OCI-LY3 (cell line): ENCODE measurements at regions not wholly inside any gene's neighbourhood (a gene's known extent, or its start where the extent isn't known, plus 50 kb on each side); places are given as distances from the start of the nearest gene placed in this dataset.

Source experiments
- H2AFZ ChIP-seq: fragments of 200-600, 300-600 bp; shearing (Covaris generic); 2 replicates; pipeline ENCODE4 v1.6.0; 2014; ENCODE audit warnings: antibody characterized with exemption, low read depth, low read length
- H3K27ac ChIP-seq: fragments of 200-600, 300-600 bp; sonication (generic); 2 replicates; pipeline ENCODE4 v1.5.1; 2014; ENCODE audit warnings: mild to moderate bottlenecking, low read length, moderate library complexity, mixed read lengths
- H3K27me3 ChIP-seq: fragments of 200-600, 300-600 bp; sonication (generic); 2 replicates; pipeline ENCODE4 v1.6.1; 2014; ENCODE audit warnings: low read depth, low read length, mixed read lengths
- H3K36me3 ChIP-seq: fragments of 200-600, 300-600 bp; sonication (generic); replicated peaks from 2 replicates; pipeline ENCODE3; 2014; ENCODE audit warnings: low read depth, low read length, mixed read lengths
- H3K4me1 ChIP-seq: fragments of 300-600, 200-600 bp; sonication (generic); 2 replicates; pipeline ENCODE4 v1.6.1; 2014; ENCODE audit warnings: low read length, mixed read lengths
- H3K4me2 ChIP-seq: fragments of 200-600, 300-600 bp; sonication (generic); 2 replicates; pipeline ENCODE4 v1.6.1; 2014; ENCODE audit warnings: low read length, mixed read lengths
- H3K4me3 ChIP-seq: fragments of 300-600, 200-600 bp; sonication (generic); 2 replicates; pipeline ENCODE4 v1.5.1; 2014; ENCODE audit warnings: antibody characterized with exemption, mild to moderate bottlenecking, low read length, moderate library complexity
- H3K79me2 ChIP-seq: fragments of 300-600, 200-600 bp; shearing (Covaris generic); 2 replicates; pipeline ENCODE4 v1.6.1; 2014; ENCODE audit warnings: mild to moderate bottlenecking, low read length, mixed read lengths
- H3K9ac ChIP-seq: fragments of 300-600, 200-600 bp; shearing (Covaris generic); 2 replicates; pipeline ENCODE4 v1.6.0; 2014; ENCODE audit warnings: mild to moderate bottlenecking, low read length, moderate library complexity
- H3K9me3 ChIP-seq: fragments of 200-600, 300-600 bp; shearing (Covaris generic); 2 replicates; pipeline ENCODE4 v1.6.1; 2014; ENCODE audit warnings: low read length, mixed read lengths; ENCODE audit not compliant: insufficient read depth
- H4K20me1 ChIP-seq: fragments of 200-600, 300-600 bp; sonication (generic); 2 replicates; pipeline ENCODE4 v1.6.1; 2016; ENCODE audit warnings: low read length, mixed read lengths; ENCODE audit not compliant: insufficient read depth
- CTCF ChIP-seq: fragments of 200-600, 300-600 bp; sonication (generic); IDR thresholded peaks from 2 replicates; pipeline ENCODE4 v1.5.1; 2014; ENCODE audit warnings: antibody characterized with exemption, low read length, low read depth
- EZH2phosphoT487 ChIP-seq: fragments of 200-600 bp; shearing (Covaris generic); IDR thresholded peaks from 2 replicates; pipeline ENCODE4 v1.6.1; 2018; ENCODE audit warnings: antibody characterized with exemption, mixed run types, low read depth

DNA sequence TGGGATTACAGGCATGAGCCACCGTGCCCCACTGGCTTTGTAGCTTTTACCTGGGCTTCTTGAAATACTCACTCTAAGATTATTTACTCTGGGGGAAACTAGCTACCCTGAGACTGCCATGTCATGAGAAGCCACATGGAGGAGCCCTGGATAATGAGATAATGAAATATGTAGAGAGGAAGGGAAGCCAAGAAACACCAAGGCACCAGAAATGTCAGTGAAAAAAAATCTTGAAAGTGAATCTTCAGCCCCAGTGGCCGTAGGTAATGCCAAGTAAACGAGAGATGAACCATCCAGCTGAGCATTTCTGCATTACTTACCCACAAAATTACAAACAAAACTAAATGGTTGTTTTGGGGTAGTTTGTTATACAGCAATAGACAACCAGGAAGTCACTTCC, 125.6 kb downstream of the APIP start:
- H3K4me3 ChIP-seq: no peak overlapping the region
- no peaks in the 10 kb centered on the region for H4K20me1 ChIP-seq
- no peaks in the 10 kb centered on the region for H3K79me2 ChIP-seq
- no peak overlapping the region for H3K4me2 ChIP-seq
- H3K27me3 ChIP-seq: no peaks in the 10 kb centered on the region
- no peak overlapping the region for H2AFZ ChIP-seq
- H3K9me3 ChIP-seq: no peaks in the 10 kb centered on the region
- H3K9ac ChIP-seq: no peak overlapping the region
- H3K4me1 ChIP-seq: peaks cover 17% of the 10 kb centered on the region; the same call in 1 of the 2 replicates
- 0 out of 2 replicates have a peak, but pooled peaks have one; percentile 4 for TF ChIP-seq CTCF
- no peak for TF ChIP-seq EZH2phosphoT487
- H3K36me3 ChIP-seq: no peaks in the 10 kb centered on the region
- H3K27ac ChIP-seq: no peak overlapping the region

- Histone ChIP-seq H4K20me1 (no peaks in the 10 kb centered on the region), H3K4me1 (peaks cover 17% of the 10 kb centered on the region; the same call in 1 of the 2 replicates), H3K79me2 (no peaks in the 10 kb centered on the region), H3K9ac (no peak overlapping the region), H3K27me3 (no peaks in the 10 kb centered on the region), H3K4me3 (no peak overlapping the region), H3K27ac (no peak overlapping the region), H3K4me2 (no peak overlapping the region), H3K36me3 (no peaks in the 10 kb centered on the region), H3K9me3 (no peaks in the 10 kb centered on the region), H2AFZ (no peak overlapping the region)
- no peak for TF ChIP-seq CTCF
Observed at GRCh38 chr11:34789196-34789834, 126.9 kb downstream of the APIP start.

GRCh38 chr11:34788642-34789041, 127.5 kb downstream of the APIP start:
- peaks cover 17% of the 10 kb centered on the region; the same call in 1 of the 2 replicates for H3K4me1 ChIP-seq
- TF ChIP-seq EZH2phosphoT487 (no peak), CTCF (no peak)
- no peak overlapping the region for H3K9ac ChIP-seq
- no peak overlapping the region for H3K4me2 ChIP-seq
- H3K27ac ChIP-seq: no peak overlapping the region
- H2AFZ ChIP-seq: no peak overlapping the region
- H3K27me3 ChIP-seq: no peaks in the 10 kb centered on the region
- H3K4me3 ChIP-seq: no peak overlapping the region
- no peaks in the 10 kb centered on the region for H3K79me2 ChIP-seq
- no peaks in the 10 kb centered on the region for H3K9me3 ChIP-seq
- H4K20me1 ChIP-seq: no peaks in the 10 kb centered on the region
- H3K36me3 ChIP-seq: no peaks in the 10 kb centered on the region

DNA sequence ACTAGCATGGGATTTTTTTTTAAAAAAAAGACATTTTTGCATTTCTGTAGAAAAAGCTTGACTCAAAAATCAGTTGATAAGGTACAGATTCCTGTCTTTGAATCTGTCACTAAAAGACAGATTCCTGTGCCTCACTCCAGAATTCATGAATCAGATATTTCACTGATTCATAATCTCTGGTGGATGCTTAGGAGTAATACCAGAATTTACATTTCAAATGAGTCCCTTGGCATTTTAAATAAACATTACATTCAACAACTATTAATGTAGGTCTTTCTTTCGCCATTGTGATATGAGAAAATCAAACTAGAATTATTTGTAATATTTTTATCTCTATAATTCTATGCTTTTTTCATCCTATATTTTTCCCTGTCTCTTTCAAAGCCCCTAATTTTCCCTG, 128.3 kb downstream of the APIP start:
- no peak overlapping the region for H2AFZ ChIP-seq
- no peak overlapping the region for H3K9ac ChIP-seq
- H4K20me1 ChIP-seq: no peaks in the 10 kb centered on the region
- TF ChIP-seq EZH2phosphoT487: no peak
- TF ChIP-seq CTCF: no peak
- H3K36me3 ChIP-seq: no peaks in the 10 kb centered on the region
- no peaks in the 10 kb centered on the region for H3K79me2 ChIP-seq
- H3K4me2 ChIP-seq: no peak overlapping the region
- no peak overlapping the region for H3K4me3 ChIP-seq
- no peak overlapping the region for H3K27ac ChIP-seq
- H3K4me1 ChIP-seq: peaks cover 17% of the 10 kb centered on the region; the same call in 1 of the 2 replicates
- no peaks in the 10 kb centered on the region for H3K27me3 ChIP-seq
- H3K9me3 ChIP-seq: no peaks in the 10 kb centered on the region
